GM20000 (cell line): ENCODE measurements at regions not wholly inside any gene's neighbourhood (a gene's known extent, or its start where the extent isn't known, plus 50 kb on each side); places are given as distances from the start of the nearest gene placed in this dataset.

Experiments used
- DNase-seq: peaks from one replicate; pipeline ENCODE4 v3.0.0; 2012; ENCODE audit warnings: low spot score
- TF ChIP-seq, protein P1 (sequence below): IDR thresholded peaks from 2 replicates; pipeline ENCODE4 v1.5.1; 2012; ENCODE audit warnings: mild to moderate bottlenecking, control low read depth; ENCODE audit errors: extremely low read depth, missing control alignments

GRCh38 chr15:97692301-97693015 lies 268.0 kb upstream of the ARRDC4 start:
- TF ChIP-seq, protein P1, sequence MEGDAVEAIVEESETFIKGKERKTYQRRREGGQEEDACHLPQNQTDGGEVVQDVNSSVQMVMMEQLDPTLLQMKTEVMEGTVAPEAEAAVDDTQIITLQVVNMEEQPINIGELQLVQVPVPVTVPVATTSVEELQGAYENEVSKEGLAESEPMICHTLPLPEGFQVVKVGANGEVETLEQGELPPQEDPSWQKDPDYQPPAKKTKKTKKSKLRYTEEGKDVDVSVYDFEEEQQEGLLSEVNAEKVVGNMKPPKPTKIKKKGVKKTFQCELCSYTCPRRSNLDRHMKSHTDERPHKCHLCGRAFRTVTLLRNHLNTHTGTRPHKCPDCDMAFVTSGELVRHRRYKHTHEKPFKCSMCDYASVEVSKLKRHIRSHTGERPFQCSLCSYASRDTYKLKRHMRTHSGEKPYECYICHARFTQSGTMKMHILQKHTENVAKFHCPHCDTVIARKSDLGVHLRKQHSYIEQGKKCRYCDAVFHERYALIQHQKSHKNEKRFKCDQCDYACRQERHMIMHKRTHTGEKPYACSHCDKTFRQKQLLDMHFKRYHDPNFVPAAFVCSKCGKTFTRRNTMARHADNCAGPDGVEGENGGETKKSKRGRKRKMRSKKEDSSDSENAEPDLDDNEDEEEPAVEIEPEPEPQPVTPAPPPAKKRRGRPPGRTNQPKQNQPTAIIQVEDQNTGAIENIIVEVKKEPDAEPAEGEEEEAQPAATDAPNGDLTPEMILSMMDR: no peak
- DNase-seq: no peak

DNA sequence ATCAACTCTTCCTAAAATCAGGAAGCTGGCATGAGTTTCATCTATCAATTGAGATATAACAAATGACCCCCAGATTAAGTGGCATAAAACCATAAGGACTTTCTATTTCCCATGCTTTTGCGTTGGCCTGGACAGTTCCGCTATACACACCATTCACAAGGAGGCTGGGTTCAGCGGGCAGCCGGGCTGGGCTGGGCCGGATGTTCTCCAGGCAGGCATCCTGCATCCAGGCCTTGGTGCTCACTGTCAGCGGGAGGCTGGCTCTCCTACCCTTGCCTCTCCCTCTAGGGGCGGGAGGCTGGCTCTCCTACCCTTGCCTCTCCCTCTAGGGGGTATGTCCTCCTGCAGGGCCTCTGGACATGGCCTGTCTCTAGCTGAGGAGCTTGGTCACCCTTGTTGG lies 266.0 kb upstream of the ARRDC4 start:
- no peak for DNase-seq
- TF ChIP-seq, protein P1: no peak

- DNase-seq: no peak
- TF ChIP-seq, protein P1: no peak
Measured at GRCh38 chr15:97703400-97703799, 257.1 kb upstream of the ARRDC4 start.

- DNase-seq: no peak
- TF ChIP-seq, protein P1: no peak
Measured at GRCh38 chr15:97706059-97706458, 254.4 kb upstream of the ARRDC4 start.

DNA sequence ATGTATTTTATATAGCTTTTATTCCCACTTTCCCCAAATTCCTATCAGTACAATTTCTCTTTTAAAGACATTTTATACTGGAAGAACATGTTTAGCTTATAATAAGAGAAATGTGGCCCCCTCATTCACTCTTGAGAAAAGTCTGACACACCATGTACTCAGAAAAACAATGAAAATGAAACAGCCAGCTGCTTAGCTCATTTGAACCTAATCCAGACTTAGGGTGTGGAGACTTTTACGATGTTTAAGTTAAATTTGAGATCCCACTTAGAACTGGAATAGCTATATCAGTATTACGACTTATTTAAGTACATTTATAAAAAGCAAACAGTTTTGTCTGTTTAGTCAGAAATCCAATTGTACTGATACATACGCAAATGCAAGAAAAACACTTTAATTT lies 252.3 kb upstream of the ARRDC4 start:
- no peak for DNase-seq
- TF ChIP-seq, protein P1: no peak

GRCh38 chr15:97712530-97712929 lies 248.0 kb upstream of the ARRDC4 start:
- no peak for DNase-seq
- TF ChIP-seq, protein P1: no peak

- TF ChIP-seq, protein P1: no peak
Measured at GRCh38 chr15:97717806-97718205, 242.7 kb upstream of the ARRDC4 start.

More at GRCh38 chr15:97717806-97718205, 242.7 kb upstream of the ARRDC4 start:
- DNase-seq: no peak
